Colonic mucosa (tissue), 4 donors: ENCODE measurements at regions not wholly inside any gene's neighbourhood (a gene's known extent, or its start where the extent isn't known, plus 50 kb on each side); places are given as distances from the start of the nearest gene placed in this dataset.
A peak's percentile ranks its signal among the peaks of the same experiment; 100 is the strongest.

ENCODE experiments used
- DNase-seq: peaks from one replicate; pipeline ENCODE4 v3.0.0-alpha.2; 2020
- H3K27ac ChIP-seq: fragments of 200-600 bp; one replicate; pipeline ENCODE4 v1.8.0; 2021
- H3K27me3 ChIP-seq: fragments of 200-600 bp; one replicate; pipeline ENCODE4 v1.8.0; 2021
- H3K36me3 ChIP-seq: fragments of 200-600 bp; one replicate; pipeline ENCODE4 v1.8.0; 2021
- H3K4me1 ChIP-seq: fragments of 200-600 bp; one replicate; pipeline ENCODE4 v1.8.0; 2021; ENCODE audit warnings: mild to moderate bottlenecking
- H3K4me3 ChIP-seq: fragments of 200-600 bp; one replicate; pipeline ENCODE4 v1.8.0; 2021
- H3K9ac ChIP-seq, 2 donors: one replicate each; pipeline ENCODE4 v1.7.0; 2013; ENCODE audit warnings: control low read depth in 2 of 2, low read depth in 2 of 2, low read length in 2 of 2
- H3K9me3 ChIP-seq: fragments of 200-600 bp; one replicate; pipeline ENCODE4 v1.8.0; 2021
- CTCF ChIP-seq: fragments of 200-600 bp; IDR thresholded peaks from one replicate; pipeline ENCODE4 v1.8.0; 2022; ENCODE audit warnings: antibody characterized with exemption, mild to moderate bottlenecking
- intact Hi-C: fragments of 100-400 bp; cut with DNase I; formaldehyde crosslinking; loops from one replicate; pipeline ENCODE4 v1.14.1; 2022
- donor health status: healthy.
- donor health status: DM: no; HTN: no; CAD: no.
- donor health status: DM: no; HTN: no; CAD: no.

- no peak for TF ChIP-seq CTCF
- Histone ChIP-seq H3K36me3 (no peaks in the 10 kb centered on the region), H3K9ac (peak overlapping the region in 1 of 2 donors; percentile 71), H3K9me3 (no peaks in the 10 kb centered on the region), H3K27ac (no peak overlapping the region), H3K4me1 (peaks cover 5% of the 10 kb centered on the region), H3K27me3 (no peaks in the 10 kb centered on the region), H3K4me3 (no peak overlapping the region)
- intact Hi-C loops = no loop called here
- peak; percentile 87 for DNase-seq
These were observed 50.1 kb upstream of the GATM start for GRCh38 chr15:45428491-45428890.
